ENCODE measurements at regions not wholly inside any gene's neighbourhood (a gene's known extent, or its start where the extent isn't known, plus 50 kb on each side); places are given as distances from the start of the nearest gene placed in this dataset.

- TF ChIP-seq CREM (IDR thresholded peaks at IDR 0.05; ENCODE audit: low read depth), result peak; percentile 50
- TF ChIP-seq, protein P1, sequence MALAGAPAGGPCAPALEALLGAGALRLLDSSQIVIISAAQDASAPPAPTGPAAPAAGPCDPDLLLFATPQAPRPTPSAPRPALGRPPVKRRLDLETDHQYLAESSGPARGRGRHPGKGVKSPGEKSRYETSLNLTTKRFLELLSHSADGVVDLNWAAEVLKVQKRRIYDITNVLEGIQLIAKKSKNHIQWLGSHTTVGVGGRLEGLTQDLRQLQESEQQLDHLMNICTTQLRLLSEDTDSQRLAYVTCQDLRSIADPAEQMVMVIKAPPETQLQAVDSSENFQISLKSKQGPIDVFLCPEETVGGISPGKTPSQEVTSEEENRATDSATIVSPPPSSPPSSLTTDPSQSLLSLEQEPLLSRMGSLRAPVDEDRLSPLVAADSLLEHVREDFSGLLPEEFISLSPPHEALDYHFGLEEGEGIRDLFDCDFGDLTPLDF (CRISPR knock-in tag; IDR thresholded peaks at IDR 0.05), result no peak
- no peak for TF ChIP-seq MAZ (CRISPR knock-in tag; conservative IDR thresholded peaks at IDR 0.05 in 1 of 2, IDR thresholded peaks at IDR 0.05 in 1 of 2)
- no peak for TF ChIP-seq ZNF707 (CRISPR knock-in tag; conservative IDR thresholded peaks at IDR 0.05)
Measured at GRCh38 chr5:142537938-142538337, 148.0 kb downstream of the FGF1 start.

Measured in K562 (cell line).